Fibroblast of mammary gland (primary cell): ENCODE measurements at regions not wholly inside any gene's neighbourhood (a gene's known extent, or its start where the extent isn't known, plus 50 kb on each side); places are given as distances from the start of the nearest gene placed in this dataset.

Source experiments
- DNase-seq: peaks from one replicate; pipeline ENCODE4 v3.0.0-alpha.2; 2010; ENCODE audit warnings: low read depth
- H3K4me3 ChIP-seq: 2 replicates; pipeline ENCODE4 v1.5.1; 2011; ENCODE audit warnings: low read depth, mild to moderate bottlenecking, low read length, moderate library complexity; ENCODE audit not compliant: control insufficient read depth
- CTCF ChIP-seq: conservative IDR thresholded peaks from 2 replicates; pipeline ENCODE4 v1.5.1; 2011; ENCODE audit warnings: low read depth, low read length, inconsistent platforms; ENCODE audit not compliant: control insufficient read depth, insufficient read depth

DNA sequence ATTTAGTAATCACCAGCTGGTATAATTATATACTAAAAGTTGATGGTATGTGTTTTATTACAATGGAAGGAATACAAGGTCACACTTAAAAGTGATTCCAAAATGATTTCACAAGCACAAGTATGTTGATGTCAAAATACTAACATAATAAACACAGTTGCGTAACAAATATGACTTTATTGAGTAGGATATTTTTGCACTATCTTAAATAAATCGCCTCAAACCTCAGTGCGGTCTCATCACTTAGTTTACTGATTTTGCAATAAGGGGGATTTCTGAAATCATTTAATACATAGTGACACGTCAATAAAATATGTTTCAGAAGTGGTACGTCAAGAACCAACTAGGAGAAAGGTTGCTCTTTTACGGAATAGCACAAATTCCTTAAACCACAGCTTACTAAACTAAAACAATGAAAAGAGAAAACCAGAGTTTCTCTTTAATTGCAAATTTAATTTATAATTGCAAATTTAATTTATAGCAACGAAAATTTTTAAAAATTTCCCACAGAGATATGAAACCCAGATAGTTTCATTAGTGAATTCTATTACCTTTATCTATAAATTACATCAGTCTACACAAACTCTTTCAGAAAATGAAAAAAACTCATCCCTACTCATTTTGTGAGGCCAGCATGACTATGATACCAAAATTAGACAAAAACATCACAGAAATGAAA lies 304.0 kb upstream of the REG3G start:
- no peak for TF ChIP-seq CTCF
- no peak overlapping the region for H3K4me3 ChIP-seq
- DNase-seq = no peak

DNA sequence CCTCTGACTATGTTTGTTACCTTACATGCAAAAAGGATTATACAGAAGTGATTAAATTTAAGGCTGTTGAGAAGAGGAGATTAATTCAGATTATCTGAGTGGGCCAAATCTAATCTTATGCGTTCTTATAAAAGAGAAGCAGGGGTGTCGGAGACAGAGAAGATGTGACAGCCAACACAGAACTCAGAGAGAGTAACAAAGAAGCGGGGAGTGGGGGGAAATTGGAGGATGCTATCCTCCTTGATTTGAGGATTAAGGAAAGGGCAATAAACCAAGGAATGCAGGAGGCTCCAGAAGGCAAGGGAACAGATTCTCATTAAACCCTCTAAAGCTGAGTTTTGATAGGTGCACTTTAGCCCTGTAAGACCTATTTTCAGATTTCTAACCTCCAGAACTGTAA lies 291.3 kb upstream of the REG3G start:
- TF ChIP-seq CTCF = no peak
- DNase-seq = no peak
- no peak overlapping the region for H3K4me3 ChIP-seq

DNA sequence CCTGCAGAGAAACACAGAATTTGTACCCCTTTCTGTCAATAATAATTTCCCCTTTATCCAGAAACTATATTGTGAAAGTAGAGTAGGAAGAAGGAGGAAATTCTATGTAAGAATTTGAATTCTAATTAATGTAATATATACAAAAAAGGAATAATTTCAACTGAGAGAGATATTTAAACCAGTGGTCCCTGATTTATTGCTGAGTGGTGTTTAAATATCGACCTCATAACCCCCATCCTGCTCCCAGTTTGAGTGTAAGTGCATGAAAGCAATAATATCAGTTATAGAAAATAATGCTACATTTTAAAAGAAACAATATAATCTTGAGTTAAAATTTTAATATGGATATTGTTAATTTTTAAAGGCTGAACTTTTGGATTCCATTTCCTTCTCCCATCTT lies 286.2 kb upstream of the REG3G start:
- TF ChIP-seq CTCF = no peak
- DNase-seq = no peak
- H3K4me3 ChIP-seq = no peak overlapping the region

- H3K4me3 ChIP-seq = no peak overlapping the region
- no peak for TF ChIP-seq CTCF
- no peak for DNase-seq
Measured at GRCh38 chr2:78749638-78750037, 275.9 kb upstream of the REG3G start.

DNA sequence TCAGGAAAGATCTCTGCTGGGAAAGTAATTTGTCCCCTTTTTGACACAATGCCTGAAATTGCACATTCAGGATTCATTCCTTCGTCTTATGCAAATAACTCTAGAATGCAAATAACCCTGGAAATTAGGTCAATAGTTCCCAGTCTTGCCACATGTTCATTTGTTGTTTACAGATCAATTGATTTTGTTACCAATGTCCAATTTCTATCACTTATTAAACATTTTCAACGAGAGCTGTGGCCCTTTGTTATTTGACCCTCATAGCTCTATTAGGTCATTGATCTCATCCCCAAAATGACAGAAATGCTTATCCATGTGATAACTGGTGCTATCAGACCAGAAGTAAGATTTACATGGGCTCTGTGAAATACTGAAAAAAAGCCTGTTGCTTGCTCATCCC lies 275.3 kb upstream of the REG3G start:
- TF ChIP-seq CTCF = no peak

GRCh38 chr2:78754930-78755329 lies 270.6 kb upstream of the REG3G start:
- H3K4me3 ChIP-seq = no peak overlapping the region
- DNase-seq = no peak
- no peak for TF ChIP-seq CTCF

More for the DNA sequence above, 275.3 kb upstream of the REG3G start:
- DNase-seq = no peak
- no peak overlapping the region for H3K4me3 ChIP-seq

GRCh38 chr2:78757191-78757590 lies 268.3 kb upstream of the REG3G start:
- no peak for TF ChIP-seq CTCF

More at GRCh38 chr2:78757191-78757590, 268.3 kb upstream of the REG3G start:
- H3K4me3 ChIP-seq = no peak overlapping the region
- no peak for DNase-seq
